SW480 (cell line): ENCODE measurements at regions not wholly inside any gene's neighbourhood (a gene's known extent, or its start where the extent isn't known, plus 50 kb on each side); places are given as distances from the start of the nearest gene placed in this dataset.

Experiments
- DNase-seq: peaks from one replicate; pipeline ENCODE4 v3.0.0-alpha.2; 2016; ENCODE audit warnings: low spot score

DNA sequence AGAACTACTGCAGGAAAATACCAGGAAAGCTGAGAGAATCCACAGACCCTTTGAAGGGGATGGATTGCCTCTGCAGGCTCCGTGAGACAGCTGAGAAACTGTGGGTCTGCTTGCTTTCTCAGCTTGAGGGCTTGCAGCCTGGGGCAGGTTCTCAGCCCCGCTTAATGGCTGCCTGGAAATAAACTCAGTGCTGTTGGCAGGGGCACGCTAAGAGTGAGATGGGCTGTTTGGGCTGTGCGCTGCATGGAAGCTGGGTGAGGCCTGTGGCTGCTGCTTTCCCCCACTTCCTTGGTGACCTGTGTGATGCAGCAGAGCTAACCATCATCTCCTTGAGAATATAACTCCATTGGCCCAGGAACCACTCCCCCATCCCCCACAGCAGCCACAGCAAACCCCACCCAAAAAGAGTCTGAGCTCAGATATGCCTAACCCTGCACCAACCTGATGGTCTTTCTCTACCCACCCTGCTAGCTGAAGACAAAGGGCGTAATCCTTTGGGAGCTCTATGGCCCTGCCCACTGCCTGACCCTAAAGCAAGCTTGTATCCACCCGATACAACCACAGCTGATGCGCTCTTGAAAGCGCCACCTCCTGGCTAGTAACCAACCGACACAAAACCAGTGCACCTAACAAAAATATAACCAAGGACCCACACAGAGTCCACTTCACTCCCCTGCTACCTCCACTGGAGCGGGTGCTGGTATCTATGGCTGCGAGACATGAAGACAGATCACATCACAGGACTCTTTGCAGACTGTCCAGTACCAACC, 800.6 kb upstream of the MAP3K7 start:
- DNase-seq = no peak

DNA sequence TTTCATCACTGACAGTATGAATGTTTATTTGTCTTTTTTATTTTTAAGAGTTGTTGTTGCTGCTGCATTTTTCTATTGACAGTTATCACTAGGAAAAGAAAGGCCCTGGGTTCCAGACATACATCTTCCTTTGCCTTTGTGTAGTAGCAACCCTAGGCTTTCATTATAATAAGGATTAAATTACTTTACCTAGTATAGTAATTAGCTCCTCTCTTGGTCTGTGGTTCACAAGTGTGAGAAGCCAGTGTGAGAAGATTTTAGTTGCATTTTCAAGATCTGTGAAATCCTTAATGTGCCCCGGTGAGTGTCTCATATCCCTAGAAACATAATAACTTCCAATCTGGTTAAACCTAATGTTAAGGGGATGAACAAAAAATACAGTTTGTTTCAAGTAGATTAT, 799.3 kb upstream of the MAP3K7 start:
- no peak for DNase-seq

GRCh38 chr6:91383207-91383606, 796.3 kb upstream of the MAP3K7 start:
- DNase-seq = no peak

- DNase-seq = no peak
Measured at GRCh38 chr6:91376686-91377085, 789.8 kb upstream of the MAP3K7 start.

- no peak for DNase-seq
Measured at GRCh38 chr6:91366781-91367180, 779.9 kb upstream of the MAP3K7 start.

DNA sequence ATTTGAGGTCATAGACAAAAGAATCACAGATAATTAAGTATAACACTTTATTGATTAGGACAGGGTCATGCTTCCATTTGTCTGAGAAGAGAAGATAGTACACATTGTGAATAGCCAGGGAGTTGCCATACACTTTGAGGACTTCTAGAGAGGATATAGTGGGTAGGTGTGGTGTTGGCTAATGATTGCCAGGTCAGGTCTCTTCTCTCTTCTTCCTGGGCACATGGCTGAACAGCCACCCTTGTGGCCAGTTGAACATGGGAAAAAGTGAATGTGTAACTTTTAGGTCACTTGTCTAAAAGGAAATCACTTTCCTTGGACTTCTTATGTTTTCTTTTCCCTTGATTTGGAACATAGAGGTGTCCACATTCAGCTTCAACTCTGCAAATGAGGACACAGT, 772.1 kb upstream of the MAP3K7 start:
- no peak for DNase-seq

DNA sequence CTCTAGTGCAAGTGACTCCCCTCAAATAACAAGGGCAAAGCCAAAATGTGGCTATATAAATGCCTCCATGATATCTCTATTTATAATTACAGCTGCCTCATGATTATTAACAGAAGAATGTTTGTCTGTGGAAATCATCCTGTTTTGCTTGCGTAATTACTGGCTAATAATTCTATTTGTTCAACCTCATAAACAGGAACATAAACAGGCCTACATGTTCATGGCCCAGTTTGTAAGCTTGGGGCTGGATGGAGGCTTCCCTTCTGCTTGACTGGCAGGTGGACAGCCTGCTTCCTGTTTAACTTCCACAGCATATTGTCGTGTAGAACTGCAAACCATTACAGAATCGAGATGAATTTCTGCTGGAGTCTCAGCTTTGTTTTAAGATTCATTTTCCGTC, 766.0 kb upstream of the MAP3K7 start:
- DNase-seq = no peak

GRCh38 chr6:91352321-91352720, 765.4 kb upstream of the MAP3K7 start:
- no peak for DNase-seq

GRCh38 chr6:91350146-91350908, 763.5 kb upstream of the MAP3K7 start:
- DNase-seq = no peak

DNA sequence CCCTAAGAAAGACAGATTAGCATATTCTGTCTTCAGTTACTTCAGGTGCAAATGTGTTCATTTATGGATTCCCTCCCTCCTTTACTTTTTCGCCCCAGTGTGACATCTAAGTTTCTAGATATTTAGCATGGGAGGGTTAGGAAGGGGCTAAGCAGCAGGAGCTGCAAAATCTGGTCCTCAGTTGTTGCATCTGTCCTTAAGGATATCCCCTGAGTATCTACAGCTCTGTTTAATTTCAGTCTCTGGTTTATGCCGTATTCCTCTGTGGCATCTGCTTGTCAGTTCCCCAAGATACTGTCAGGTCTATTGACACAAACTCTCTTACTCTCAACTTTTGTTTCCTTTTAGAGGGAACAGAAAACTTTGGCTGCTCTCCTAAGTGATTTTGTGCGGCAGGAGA, 754.6 kb upstream of the MAP3K7 start:
- DNase-seq = no peak

DNA sequence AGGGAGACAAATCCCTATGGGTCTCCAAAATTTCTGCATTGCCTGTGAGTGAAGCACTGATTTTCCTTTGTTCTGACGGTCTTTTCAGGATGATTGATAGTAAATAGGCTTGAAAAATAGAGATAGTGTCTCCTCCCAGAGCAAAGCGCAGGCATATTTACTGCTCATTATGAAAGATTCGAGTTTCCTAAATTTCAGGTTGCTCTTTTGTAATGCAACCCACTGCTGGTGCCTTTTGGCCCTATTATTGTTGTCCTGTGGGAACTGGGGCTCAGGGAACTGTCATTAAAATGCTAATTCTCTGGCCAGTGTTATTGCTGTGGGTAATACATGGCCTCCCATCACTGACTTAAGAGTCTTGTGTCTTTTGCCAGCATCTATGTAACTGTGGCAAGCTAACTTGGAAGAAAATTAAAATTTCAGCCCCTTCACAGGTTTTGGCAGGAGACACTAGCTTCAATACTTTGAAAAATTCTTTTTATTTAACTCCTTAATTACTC, 754.1 kb upstream of the MAP3K7 start:
- DNase-seq = no peak

DNA sequence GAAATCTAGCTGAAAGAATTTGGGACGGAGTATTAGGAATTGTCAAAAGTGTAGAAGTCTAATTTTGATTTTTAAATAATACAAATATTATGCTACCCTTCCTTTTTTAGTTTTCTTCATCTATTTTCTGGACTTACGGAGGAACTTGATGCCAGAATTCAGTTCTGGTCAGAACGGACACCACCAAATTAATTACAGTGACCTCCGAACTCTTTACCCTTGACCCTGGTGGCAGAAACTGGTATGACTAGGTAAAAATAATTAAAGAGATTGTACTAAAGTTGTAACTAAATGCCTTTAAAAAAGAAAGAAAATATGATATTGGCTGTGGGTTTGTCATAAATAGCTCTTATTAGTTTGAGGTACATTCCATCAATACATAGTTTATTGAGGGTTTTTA, 751.1 kb upstream of the MAP3K7 start:
- DNase-seq = no peak

DNA sequence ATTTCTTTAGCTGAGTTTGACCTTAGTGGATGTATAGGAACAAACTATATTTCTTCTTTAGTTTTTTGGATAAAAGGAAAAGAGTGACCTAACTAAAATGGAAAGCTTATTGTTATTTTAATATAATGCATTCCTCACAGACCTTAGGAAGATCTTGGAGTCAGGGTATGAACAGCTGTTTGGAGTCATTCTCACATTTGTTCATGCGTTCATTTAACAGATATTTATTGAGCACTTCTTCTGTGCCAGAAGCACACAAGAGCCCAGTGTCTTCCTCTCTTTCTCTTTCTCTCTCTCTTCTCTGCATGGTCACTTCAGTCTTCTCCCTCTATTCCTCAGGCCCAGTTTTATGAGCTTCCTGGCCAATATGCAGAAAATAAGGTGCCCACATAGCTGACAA, 744.0 kb upstream of the MAP3K7 start:
- no peak for DNase-seq

- no peak for DNase-seq
Measured at GRCh38 chr6:91328241-91328640, 741.4 kb upstream of the MAP3K7 start.

DNA sequence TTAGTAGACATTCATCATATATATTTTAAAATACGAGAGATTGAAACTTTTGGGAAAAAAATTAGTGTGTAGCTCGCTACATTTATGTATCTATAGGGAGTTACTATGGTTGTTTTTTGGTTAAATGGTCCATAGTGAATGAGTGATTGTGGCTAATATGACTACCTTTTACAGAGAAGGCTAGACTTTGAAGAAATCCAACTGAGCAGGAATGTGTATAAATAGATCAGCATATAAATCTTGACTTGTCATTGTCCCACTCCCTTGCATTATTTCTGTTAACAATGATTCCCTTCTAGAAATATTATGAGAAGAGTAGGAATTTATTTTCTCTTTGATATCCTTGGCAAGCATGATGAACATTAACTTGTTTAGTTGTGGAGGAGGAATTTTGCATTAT, 737.8 kb upstream of the MAP3K7 start:
- no peak for DNase-seq

DNA sequence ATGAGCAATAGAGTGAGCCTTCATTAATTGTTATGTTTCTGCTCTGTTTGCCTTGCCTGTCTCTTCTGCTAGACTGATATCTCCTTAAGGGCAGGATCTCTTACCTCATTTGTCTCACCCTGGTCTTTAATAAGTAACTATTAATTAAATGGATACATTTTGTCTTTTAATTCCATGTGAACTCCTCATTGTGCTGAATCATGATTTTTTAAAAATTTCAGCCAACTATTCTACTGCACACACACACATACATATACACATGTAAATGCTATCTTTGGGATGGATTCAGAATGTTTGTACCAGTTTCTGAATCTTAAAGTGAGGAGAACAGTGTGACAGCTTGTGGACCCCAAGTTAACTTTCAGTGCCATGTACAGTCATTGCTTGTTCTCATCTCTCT, 731.1 kb upstream of the MAP3K7 start:
- DNase-seq = no peak

DNA sequence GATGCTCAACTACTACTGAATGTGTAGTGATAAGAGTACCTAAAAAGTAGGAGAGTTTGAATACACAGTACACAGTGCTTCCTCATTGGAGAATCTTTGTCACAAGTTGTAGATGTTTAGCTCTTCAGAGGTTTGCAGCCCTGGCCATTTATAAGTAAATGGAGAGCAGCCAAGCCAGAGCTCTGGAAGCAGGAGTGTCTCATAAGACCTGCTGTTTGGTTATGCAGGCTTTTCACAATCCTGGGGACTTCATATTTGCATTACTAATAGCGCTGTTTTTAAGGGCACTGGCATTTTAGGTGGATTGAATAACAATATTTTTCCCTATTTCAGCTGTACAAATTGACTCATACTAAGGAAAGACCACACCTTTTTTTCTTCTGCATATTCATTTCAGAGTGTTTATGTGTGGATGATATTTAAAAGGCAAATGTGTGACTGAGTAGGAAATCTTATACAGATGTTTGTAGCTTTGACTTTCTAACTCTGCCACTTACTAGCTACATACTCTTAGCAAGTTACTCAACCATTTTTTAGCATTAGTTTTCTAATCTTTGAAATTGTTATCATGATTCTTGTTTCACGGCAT, 730.5 kb upstream of the MAP3K7 start:
- no peak for DNase-seq

DNA sequence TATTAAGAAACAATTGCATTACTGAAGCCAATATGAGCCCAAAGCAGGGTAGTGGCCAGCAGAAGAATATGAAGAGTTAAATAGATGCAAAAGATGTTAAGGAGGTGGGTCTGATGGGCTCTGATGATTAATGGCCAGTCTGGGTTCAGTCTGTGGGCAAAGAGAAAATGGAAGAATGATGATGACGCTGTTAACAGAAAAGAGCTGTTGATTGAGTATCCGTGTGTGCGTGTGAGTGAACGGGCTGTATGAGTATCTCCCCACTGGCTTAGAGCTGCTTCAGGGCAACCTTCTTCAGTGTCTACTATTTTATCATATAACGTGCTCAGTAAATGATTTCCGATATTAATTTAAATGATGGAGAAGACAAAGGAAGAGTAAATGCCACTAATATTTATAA, 723.3 kb upstream of the MAP3K7 start:
- DNase-seq = no peak

- no peak for DNase-seq
Measured at GRCh38 chr6:91305755-91306154, 718.9 kb upstream of the MAP3K7 start.

- DNase-seq = no peak
Measured at GRCh38 chr6:91304521-91304920, 717.6 kb upstream of the MAP3K7 start.

- DNase-seq = no peak
Measured at GRCh38 chr6:91303326-91303725, 716.5 kb upstream of the MAP3K7 start.

DNA sequence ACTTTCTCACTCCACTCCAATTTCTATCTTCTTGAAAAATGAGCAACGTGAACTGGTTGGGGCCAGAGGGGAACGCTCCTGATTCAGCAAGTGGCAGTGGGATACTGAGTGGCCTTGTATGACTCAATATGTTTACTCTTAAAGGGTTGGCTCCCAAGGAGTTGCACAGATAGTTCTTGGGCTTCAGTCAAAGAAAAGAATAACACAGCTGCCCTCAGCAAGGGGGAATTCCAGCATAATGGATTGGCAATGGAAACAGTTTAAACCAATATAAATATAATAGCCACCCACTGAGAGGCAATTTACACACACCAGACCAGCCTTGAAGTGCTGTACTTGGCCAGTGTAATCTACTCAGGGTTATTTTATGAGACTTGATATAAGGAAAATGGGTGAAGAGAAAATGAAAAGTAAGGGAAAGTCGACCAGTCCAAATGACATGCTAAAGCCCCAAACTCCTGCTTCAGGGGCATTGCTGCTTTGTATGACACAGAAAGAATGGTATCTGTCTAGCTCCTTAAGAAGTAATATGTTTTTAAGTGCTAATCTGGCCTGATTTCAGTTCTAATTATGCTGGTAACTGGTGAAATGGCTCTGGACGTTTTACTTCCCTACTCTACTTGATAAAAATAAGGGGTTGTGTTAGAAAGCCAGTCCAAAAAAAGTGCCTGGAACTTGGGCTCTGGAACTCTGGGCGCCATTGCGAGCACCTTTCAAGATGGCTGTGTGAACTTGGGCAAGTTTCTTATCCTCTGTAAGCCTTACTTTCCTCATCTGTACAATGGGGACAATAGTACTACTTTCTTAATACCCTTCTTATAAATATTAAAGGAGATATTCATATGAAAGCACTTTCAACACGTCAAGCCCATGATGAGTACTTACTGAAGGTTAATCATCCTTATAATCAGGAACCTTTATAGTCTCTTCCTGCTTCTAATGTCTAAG, 712.9 kb upstream of the MAP3K7 start:
- no peak for DNase-seq
